Colonic mucosa (tissue), 4 donors: ENCODE measurements at regions not wholly inside any gene's neighbourhood (a gene's known extent, or its start where the extent isn't known, plus 50 kb on each side); places are given as distances from the start of the nearest gene placed in this dataset.

Source experiments
- DNase-seq: peaks from one replicate; pipeline ENCODE4 v3.0.0-alpha.2; 2020
- H3K27ac ChIP-seq: fragments of 200-600 bp; one replicate; pipeline ENCODE4 v1.8.0; 2021
- H3K27me3 ChIP-seq: fragments of 200-600 bp; one replicate; pipeline ENCODE4 v1.8.0; 2021
- H3K36me3 ChIP-seq: fragments of 200-600 bp; one replicate; pipeline ENCODE4 v1.8.0; 2021
- H3K4me1 ChIP-seq: fragments of 200-600 bp; one replicate; pipeline ENCODE4 v1.8.0; 2021; ENCODE audit warnings: mild to moderate bottlenecking
- H3K4me3 ChIP-seq: fragments of 200-600 bp; one replicate; pipeline ENCODE4 v1.8.0; 2021
- H3K9ac ChIP-seq, 2 donors: one replicate each; pipeline ENCODE4 v1.7.0; 2013; ENCODE audit warnings: control low read depth in 2 of 2, low read depth in 2 of 2, low read length in 2 of 2
- H3K9me3 ChIP-seq: fragments of 200-600 bp; one replicate; pipeline ENCODE4 v1.8.0; 2021
- intact Hi-C: fragments of 100-400 bp; cut with DNase I; formaldehyde crosslinking; loops from one replicate; pipeline ENCODE4 v1.14.1; 2022
- TF ChIP-seq, protein P1 (sequence below): fragments of 200-600 bp; IDR thresholded peaks from one replicate; pipeline ENCODE4 v1.8.0; 2022; ENCODE audit warnings: antibody characterized with exemption, mild to moderate bottlenecking
- donor health status: healthy.
- donor health status: DM: no; HTN: no; CAD: no.
- donor health status: DM: no; HTN: no; CAD: no.

DNA sequence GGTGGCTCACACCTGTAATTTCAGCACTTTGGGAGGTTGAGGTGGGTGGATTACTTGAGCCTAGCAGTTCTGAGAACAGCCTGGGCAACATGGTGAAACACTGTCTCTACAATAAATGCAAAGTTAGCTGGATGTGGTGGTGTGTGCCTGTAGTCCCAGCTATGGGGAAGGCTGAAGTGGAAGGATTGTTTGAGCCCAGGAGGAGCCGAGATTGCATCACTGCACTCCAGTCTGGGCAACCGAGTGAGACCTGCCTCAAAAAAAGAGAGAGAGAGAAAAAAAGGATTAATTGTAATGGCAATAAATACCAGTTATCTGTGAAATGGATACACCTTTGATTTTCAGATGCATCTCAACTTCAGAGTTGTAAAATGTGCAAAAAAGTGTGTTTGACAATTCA lies 58.8 kb downstream of the SPRY1 start:
- Histone ChIP-seq H3K4me3 (no peak overlapping the region), H3K27me3 (no peaks in the 10 kb centered on the region), H3K27ac (no peak overlapping the region), H3K9ac (no peak overlapping the region), H3K4me1 (no peaks in the 10 kb centered on the region), H3K36me3 (no peaks in the 10 kb centered on the region), H3K9me3 (no peaks in the 10 kb centered on the region)
- TF ChIP-seq, protein P1, sequence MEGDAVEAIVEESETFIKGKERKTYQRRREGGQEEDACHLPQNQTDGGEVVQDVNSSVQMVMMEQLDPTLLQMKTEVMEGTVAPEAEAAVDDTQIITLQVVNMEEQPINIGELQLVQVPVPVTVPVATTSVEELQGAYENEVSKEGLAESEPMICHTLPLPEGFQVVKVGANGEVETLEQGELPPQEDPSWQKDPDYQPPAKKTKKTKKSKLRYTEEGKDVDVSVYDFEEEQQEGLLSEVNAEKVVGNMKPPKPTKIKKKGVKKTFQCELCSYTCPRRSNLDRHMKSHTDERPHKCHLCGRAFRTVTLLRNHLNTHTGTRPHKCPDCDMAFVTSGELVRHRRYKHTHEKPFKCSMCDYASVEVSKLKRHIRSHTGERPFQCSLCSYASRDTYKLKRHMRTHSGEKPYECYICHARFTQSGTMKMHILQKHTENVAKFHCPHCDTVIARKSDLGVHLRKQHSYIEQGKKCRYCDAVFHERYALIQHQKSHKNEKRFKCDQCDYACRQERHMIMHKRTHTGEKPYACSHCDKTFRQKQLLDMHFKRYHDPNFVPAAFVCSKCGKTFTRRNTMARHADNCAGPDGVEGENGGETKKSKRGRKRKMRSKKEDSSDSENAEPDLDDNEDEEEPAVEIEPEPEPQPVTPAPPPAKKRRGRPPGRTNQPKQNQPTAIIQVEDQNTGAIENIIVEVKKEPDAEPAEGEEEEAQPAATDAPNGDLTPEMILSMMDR: no peak
- DNase-seq: no peak
- intact Hi-C loops: no loop called here

- Histone ChIP-seq H3K27ac (no peak overlapping the region), H3K27me3 (no peaks in the 10 kb centered on the region), H3K9ac (no peak overlapping the region), H3K4me3 (no peak overlapping the region), H3K36me3 (no peaks in the 10 kb centered on the region), H3K9me3 (no peaks in the 10 kb centered on the region), H3K4me1 (no peaks in the 10 kb centered on the region)
- intact Hi-C loops: no loop called here
- no peak for DNase-seq
- TF ChIP-seq, protein P1: no peak
Measured at GRCh38 chr4:123462007-123462406, 65.4 kb downstream of the SPRY1 start.

DNA sequence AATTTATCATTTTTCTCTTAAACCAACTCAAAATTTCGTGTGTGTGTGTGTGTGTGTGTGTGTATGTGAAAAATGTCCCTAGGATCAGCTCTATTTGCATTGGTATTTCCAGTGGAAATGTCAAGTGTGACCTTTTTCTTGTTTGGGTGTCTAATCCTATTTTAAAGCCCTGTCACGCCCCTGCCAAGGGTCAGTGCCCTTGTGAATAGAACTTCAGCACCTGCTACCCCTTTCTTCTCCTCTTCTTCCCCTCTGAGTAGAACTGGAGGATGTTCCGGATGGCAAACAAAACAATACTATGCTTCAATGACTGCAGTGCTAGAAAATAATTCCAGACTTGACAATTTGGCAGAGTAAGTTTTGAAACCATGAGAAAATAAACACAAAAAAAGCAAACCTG lies 67.3 kb downstream of the SPRY1 start:
- DNase-seq: no peak
- no peaks in the 10 kb centered on the region for H3K4me1 ChIP-seq
- no peaks in the 10 kb centered on the region for H3K9me3 ChIP-seq
- H3K27me3 ChIP-seq: no peaks in the 10 kb centered on the region
- H3K4me3 ChIP-seq: no peak overlapping the region
- TF ChIP-seq, protein P1: no peak
- no peak overlapping the region for H3K9ac ChIP-seq
- intact Hi-C loops: no loop called here
- no peaks in the 10 kb centered on the region for H3K36me3 ChIP-seq
- H3K27ac ChIP-seq: no peak overlapping the region

GRCh38 chr4:123465416-123465815 lies 68.8 kb downstream of the SPRY1 start:
- H3K9ac ChIP-seq: no peak overlapping the region
- H3K27ac ChIP-seq: no peak overlapping the region
- no peaks in the 10 kb centered on the region for H3K9me3 ChIP-seq
- H3K4me3 ChIP-seq: no peak overlapping the region
- no peaks in the 10 kb centered on the region for H3K4me1 ChIP-seq
- H3K27me3 ChIP-seq: no peaks in the 10 kb centered on the region
- H3K36me3 ChIP-seq: no peaks in the 10 kb centered on the region
- TF ChIP-seq, protein P1: no peak
- DNase-seq: no peak
- intact Hi-C loops: no loop called here

DNA sequence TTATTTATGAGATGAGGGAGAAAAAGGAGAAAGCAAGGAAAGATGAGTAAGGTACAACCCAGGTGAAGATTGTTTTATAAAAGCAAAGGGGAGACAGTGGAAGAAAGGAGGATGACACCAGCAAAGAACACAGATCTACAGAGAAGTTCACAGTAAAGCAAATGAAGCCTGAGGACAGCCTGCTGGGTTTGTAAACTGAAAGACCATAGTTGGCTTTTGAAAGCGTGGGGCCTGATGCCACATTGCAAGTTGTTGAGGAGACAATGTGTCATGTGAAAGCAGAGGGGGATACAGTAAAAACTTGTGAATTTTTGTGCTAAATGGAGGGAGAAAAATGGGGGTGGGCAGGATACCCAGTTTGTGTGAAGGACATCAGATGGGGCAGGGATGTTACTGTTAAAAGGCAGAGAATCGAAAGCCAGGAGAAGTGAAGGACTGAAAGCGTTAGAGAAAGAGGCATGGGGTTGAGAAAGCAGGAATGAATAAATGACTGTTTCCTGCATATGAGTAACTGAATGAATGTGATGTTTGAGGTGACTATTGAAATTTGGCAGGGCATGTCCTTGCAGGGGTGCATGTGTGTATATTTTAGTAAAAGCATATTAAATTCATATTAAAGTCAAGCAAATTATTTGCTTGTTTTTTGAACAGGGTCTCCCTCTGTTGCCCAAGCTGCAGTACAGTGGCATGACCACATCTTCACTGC lies 69.6 kb downstream of the SPRY1 start:
- intact Hi-C loops: no loop called here
- TF ChIP-seq, protein P1: no peak
- no peak for DNase-seq
- Histone ChIP-seq H3K4me3 (no peak overlapping the region), H3K27me3 (no peaks in the 10 kb centered on the region), H3K4me1 (no peaks in the 10 kb centered on the region), H3K27ac (no peak overlapping the region), H3K9ac (no peak overlapping the region), H3K36me3 (no peaks in the 10 kb centered on the region), H3K9me3 (no peaks in the 10 kb centered on the region)
